GM06990 (cell line): ENCODE measurements at regions not wholly inside any gene's neighbourhood (a gene's known extent, or its start where the extent isn't known, plus 50 kb on each side); places are given as distances from the start of the nearest gene placed in this dataset.

ENCODE experiments used
- DNase-seq: peaks from one replicate; pipeline ENCODE4 v3.0.0-alpha.2; 2011; ENCODE audit not compliant: insufficient read length; ENCODE audit errors: extremely low read depth
- H3K27me3 ChIP-seq: replicated peaks from 2 replicates; pipeline ENCODE4 v1.6.0; 2011; ENCODE audit warnings: low read length; ENCODE audit not compliant: control insufficient read depth, insufficient read depth
- H3K36me3 ChIP-seq: 2 replicates; pipeline ENCODE4 v1.5.1; 2011; ENCODE audit warnings: low read length; ENCODE audit not compliant: control insufficient read depth, insufficient read depth
- H3K4me3 ChIP-seq: replicated peaks from 2 replicates; pipeline ENCODE4 v1.5.1; 2011; ENCODE audit warnings: low read depth, mild to moderate bottlenecking, control low read depth, low read length
- TF ChIP-seq, protein P1 (sequence below): IDR thresholded peaks from 2 replicates; pipeline ENCODE4 v1.5.1; 2011; ENCODE audit warnings: low read length, control low read depth, mild to moderate bottlenecking, inconsistent platforms; ENCODE audit not compliant: insufficient read depth, poor library complexity, severe bottlenecking

DNA sequence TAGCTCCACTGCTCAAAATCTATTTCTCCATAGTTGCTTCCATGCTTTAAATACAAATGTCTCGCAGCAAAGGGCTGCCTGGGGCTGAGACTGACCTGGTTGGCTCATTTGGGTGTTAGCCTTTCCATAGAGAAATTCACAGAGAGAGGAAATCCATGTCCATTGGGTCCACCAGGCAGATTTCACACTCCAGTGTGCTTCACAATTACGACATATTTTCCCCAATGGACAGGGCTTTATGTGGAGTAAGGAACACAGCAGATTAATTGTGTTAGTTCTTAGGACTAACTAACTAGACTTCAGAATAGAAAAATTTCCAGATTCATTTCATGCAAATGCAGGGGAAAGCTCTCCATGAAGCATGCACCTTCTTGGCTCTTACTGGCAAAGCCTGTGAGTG lies 180.7 kb downstream of the FBXO15 start:
- Histone ChIP-seq H3K27me3 (peaks cover 2% of the 10 kb centered on the region; the same call in 1 of the 2 replicates), H3K4me3 (no peak overlapping the region), H3K36me3 (no peaks in the 10 kb centered on the region)
- DNase-seq: no peak
- TF ChIP-seq, protein P1, sequence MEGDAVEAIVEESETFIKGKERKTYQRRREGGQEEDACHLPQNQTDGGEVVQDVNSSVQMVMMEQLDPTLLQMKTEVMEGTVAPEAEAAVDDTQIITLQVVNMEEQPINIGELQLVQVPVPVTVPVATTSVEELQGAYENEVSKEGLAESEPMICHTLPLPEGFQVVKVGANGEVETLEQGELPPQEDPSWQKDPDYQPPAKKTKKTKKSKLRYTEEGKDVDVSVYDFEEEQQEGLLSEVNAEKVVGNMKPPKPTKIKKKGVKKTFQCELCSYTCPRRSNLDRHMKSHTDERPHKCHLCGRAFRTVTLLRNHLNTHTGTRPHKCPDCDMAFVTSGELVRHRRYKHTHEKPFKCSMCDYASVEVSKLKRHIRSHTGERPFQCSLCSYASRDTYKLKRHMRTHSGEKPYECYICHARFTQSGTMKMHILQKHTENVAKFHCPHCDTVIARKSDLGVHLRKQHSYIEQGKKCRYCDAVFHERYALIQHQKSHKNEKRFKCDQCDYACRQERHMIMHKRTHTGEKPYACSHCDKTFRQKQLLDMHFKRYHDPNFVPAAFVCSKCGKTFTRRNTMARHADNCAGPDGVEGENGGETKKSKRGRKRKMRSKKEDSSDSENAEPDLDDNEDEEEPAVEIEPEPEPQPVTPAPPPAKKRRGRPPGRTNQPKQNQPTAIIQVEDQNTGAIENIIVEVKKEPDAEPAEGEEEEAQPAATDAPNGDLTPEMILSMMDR: no peak

DNA sequence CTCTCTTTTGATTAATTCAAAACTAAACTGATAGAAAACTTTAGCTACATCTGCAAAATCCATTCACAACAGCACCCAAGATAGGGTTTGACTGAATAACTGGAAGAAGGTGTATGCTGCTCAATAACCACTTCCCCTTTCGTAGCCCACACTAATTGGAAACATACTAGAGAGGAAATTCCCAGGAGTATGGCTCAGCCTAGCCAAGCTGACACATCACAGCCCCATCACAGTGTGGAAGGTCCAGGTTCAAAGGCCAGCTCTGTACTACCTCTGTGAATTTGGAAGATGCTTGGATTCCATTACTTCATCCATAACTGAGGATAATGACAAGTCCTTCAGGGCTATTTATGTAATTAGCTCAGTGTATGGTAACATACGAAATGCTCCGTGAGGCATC lies 185.4 kb downstream of the FBXO15 start:
- no peak for DNase-seq
- TF ChIP-seq, protein P1: no peak

DNA sequence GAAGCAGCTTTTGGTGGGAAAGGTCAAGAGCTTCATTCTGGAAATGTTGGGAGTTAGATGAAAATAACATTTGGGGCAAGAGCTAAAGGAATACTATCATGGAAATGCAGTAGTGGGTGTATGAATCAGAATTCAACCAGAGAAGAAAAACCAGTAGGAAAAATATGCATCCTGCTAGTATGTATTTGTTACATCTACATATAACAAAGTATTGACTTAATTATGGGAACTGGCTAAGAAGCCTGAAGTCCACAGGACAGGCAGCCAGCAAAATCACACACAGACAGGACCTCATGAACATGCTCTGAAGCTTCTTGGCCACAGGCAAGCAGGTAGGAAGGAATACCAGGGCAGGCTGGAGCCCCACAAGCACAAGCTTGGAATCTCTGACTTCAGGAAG lies 185.8 kb downstream of the FBXO15 start:
- H3K4me3 ChIP-seq: no peak overlapping the region
- H3K27me3 ChIP-seq: no peaks in the 10 kb centered on the region
- H3K36me3 ChIP-seq: no peaks in the 10 kb centered on the region
- DNase-seq: no peak
- TF ChIP-seq, protein P1: no peak

More for the DNA sequence above, 185.4 kb downstream of the FBXO15 start:
- H3K4me3 ChIP-seq: no peak overlapping the region
- no peaks in the 10 kb centered on the region for H3K36me3 ChIP-seq
- no peaks in the 10 kb centered on the region for H3K27me3 ChIP-seq

DNA sequence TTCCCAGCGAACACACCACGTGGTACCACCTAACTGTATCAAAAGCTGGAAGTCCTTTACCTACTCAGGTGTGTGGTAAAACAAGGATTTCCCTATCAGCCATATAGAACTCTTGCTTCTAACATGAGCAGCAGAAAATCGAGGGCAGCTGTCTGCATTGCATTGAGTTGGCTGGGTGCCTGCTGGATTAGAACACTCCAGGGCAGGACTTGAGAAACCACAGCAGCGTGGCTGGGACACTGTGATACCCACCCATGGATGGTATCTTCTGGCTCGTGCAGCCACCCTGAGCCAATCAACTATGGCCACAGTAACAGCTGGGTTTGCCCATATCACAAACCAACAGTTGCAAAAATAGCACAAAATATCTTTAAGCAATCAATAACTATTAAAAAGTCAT lies 188.3 kb downstream of the FBXO15 start:
- Histone ChIP-seq H3K4me3 (no peak overlapping the region), H3K27me3 (no peaks in the 10 kb centered on the region), H3K36me3 (no peaks in the 10 kb centered on the region)
- TF ChIP-seq, protein P1: no peak
- no peak for DNase-seq

DNA sequence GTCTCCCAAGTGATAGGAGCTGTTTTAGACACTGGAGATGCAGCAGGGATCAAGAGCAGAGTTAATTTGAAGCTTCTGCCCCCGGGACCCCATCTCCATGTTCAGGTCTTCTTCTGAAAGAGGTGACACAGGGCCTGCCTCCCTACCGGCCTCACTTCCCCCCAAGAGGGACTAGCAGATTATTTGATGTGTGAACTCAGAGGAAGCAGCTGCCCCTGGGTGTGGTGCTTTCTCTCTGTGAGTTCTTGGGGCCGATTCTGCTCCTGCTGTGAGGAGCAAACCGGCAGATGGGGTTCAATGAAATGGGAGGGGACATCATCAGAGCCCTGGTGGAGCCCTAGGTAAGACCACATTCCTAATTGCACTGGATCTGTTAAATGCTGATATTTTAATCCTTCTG lies 193.4 kb downstream of the FBXO15 start:
- Histone ChIP-seq H3K4me3 (no peak overlapping the region), H3K36me3 (no peaks in the 10 kb centered on the region), H3K27me3 (no peaks in the 10 kb centered on the region)
- TF ChIP-seq, protein P1: no peak
- DNase-seq: no peak

DNA sequence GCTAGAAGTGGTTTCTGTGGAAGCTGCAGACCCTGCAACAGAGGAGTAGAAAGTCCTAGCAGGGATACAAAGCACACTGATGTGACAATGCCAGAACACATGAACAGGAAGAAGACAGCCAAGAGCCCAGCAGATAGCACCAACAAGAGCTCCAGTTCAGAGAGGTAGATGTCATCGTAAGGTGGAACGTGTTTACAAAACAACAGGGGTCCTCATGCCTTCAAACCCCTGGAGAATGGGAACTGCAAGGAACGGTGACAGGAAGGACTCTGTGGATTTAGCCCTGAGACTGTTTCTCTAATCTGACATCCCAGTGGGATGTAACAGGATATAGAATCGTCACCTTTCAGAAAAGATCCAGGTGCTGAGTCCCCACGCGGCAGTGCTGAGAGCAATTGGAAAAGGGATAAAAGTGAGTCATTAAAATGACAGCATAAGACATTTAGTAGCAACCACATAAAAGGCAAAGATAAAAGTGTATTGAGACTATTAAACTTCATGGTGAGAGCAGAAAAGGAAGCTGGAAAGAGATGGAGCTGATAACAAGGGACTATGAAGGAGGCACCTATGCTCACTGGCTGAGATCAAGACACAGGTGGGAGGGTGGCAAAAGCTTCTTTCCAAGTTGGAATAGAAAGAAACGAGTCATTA lies 195.2 kb downstream of the FBXO15 start:
- Histone ChIP-seq H3K36me3 (no peaks in the 10 kb centered on the region), H3K27me3 (no peaks in the 10 kb centered on the region), H3K4me3 (no peak overlapping the region)
- DNase-seq: no peak
- TF ChIP-seq, protein P1: no peak
